CD14-positive monocyte (primary cell): ENCODE measurements at regions not wholly inside any gene's neighbourhood (a gene's known extent, or its start where the extent isn't known, plus 50 kb on each side); places are given as distances from the start of the nearest gene placed in this dataset.
A peak's percentile ranks its signal among the peaks of the same experiment; 100 is the strongest.

Experiments used
- DNase-seq, 3 donors: peaks; one replicate each; pipeline ENCODE4 v3.0.0-alpha.2; 2011 to 2022
- H2AFZ ChIP-seq: 2 replicates; pipeline ENCODE4 v1.6.0; 2012; ENCODE audit warnings: mild to moderate bottlenecking, low read depth, low read length, inconsistent platforms; ENCODE audit not compliant: insufficient read depth, poor library complexity, severe bottlenecking
- H3K27ac ChIP-seq, 2 donors: 1 replicate in 1 of 2; 2 replicates in 1 of 2; pipeline ENCODE4 v1.5.1; 2012 to 2013; ENCODE audit warnings: low read length in 2 of 2, control low read depth in 1 of 2, inconsistent platforms in 1 of 2, low read depth in 1 of 2, mild to moderate bottlenecking in 1 of 2
- H3K27me3 ChIP-seq, 2 donors: one replicate each; pipeline versions ENCODE4 v1.6.0 to v1.6.1; 2011 to 2013; ENCODE audit warnings: low read length in 2 of 2; ENCODE audit not compliant: control insufficient read depth in 2 of 2, insufficient read depth in 2 of 2
- H3K36me3 ChIP-seq, 2 donors: replicated peaks in 1 of 2; 1 replicate in 1 of 2; 2 replicates in 1 of 2; pipeline versions ENCODE4 v1.5.1 to v1.6.1; 2012 to 2013; ENCODE audit warnings: low read length in 2 of 2, control low read depth in 1 of 2, inconsistent platforms in 1 of 2, mild to moderate bottlenecking in 1 of 2; ENCODE audit not compliant: insufficient read depth in 2 of 2, control insufficient read depth in 1 of 2
- H3K4me1 ChIP-seq, 2 donors: 1 replicate in 1 of 2; 2 replicates in 1 of 2; pipeline versions ENCODE4 v1.5.1 to v1.6.1; 2012 to 2013; ENCODE audit warnings: low read length in 2 of 2, control low read depth in 1 of 2, inconsistent platforms in 1 of 2, mild to moderate bottlenecking in 1 of 2, moderate library complexity in 1 of 2; ENCODE audit not compliant: insufficient read depth in 2 of 2, control insufficient read depth in 1 of 2
- H3K4me2 ChIP-seq: replicated peaks from 2 replicates; pipeline ENCODE3; 2012; ENCODE audit warnings: low read length, moderate library complexity, mild to moderate bottlenecking; ENCODE audit not compliant: poor library complexity, severe bottlenecking; ENCODE audit errors: extremely low read depth
- H3K4me3 ChIP-seq, 3 experiments: fragments of 200-600 bp in 1 of 3; sonication (generic) in 1 of 3; replicated peaks in 1 of 3; 1 replicate in 2 of 3; 2 replicates in 1 of 3; pipeline ENCODE4 v1.5.1; 2011 to 2013; ENCODE audit warnings: low read length in 3 of 3, mild to moderate bottlenecking in 3 of 3, control low read depth in 2 of 3, low read depth in 2 of 3, inconsistent platforms in 1 of 3, moderate library complexity in 1 of 3
- H3K79me2 ChIP-seq: 2 replicates; pipeline ENCODE4 v1.6.0; 2012; ENCODE audit warnings: mild to moderate bottlenecking, control low read depth, inconsistent platforms, low read length, moderate library complexity; ENCODE audit not compliant: insufficient read depth
- H3K9ac ChIP-seq: 2 replicates; pipeline ENCODE4 v1.6.0; 2017; ENCODE audit warnings: low read length, mild to moderate bottlenecking; ENCODE audit not compliant: insufficient read depth, poor library complexity, severe bottlenecking
- H3K9me3 ChIP-seq, 2 donors: replicated peaks in 1 of 2; 1 replicate in 1 of 2; 2 replicates in 1 of 2; pipeline versions ENCODE4 v1.5.1 to v1.6.1; 2012 to 2013; ENCODE audit warnings: low read length in 2 of 2, control low read depth in 1 of 2; ENCODE audit not compliant: control insufficient read depth in 1 of 2, insufficient read depth in 1 of 2
- H4K20me1 ChIP-seq: 2 replicates; pipeline ENCODE4 v1.6.0; 2012; ENCODE audit warnings: mild to moderate bottlenecking, low read length, control low read depth, moderate library complexity; ENCODE audit not compliant: insufficient read depth
- H3K27ac Mint-ChIP-seq, 7 donors: one replicate each; pipeline ENCODE4 v1.8.0; 2020; ENCODE audit warnings: mild to moderate bottlenecking in 7 of 7, mixed read lengths in 7 of 7, moderate library complexity in 6 of 7, inconsistent platforms in 2 of 7
- H3K27me3 Mint-ChIP-seq, 3 donors: one replicate each; pipeline ENCODE4 v1.8.0; 2021 to 2022; ENCODE audit warnings: low read depth in 3 of 3, mild to moderate bottlenecking in 3 of 3, mixed read lengths in 3 of 3, moderate library complexity in 3 of 3, inconsistent platforms in 1 of 3
- H3K36me3 Mint-ChIP-seq, 2 donors: one replicate each; pipeline ENCODE4 v1.8.0; 2020; ENCODE audit warnings: mixed read lengths in 2 of 2, inconsistent platforms in 1 of 2, mild to moderate bottlenecking in 1 of 2
- H3K4me1 Mint-ChIP-seq: one replicate; pipeline ENCODE4 v1.8.0; 2020; ENCODE audit warnings: mild to moderate bottlenecking, mixed read lengths
- H3K4me3 Mint-ChIP-seq, 2 donors: one replicate each; pipeline ENCODE4 v1.8.0; 2020; ENCODE audit warnings: mild to moderate bottlenecking in 2 of 2, mixed read lengths in 2 of 2, moderate library complexity in 1 of 2
- H3K9me3 Mint-ChIP-seq, 7 donors: one replicate each; pipeline ENCODE4 v1.8.0; 2020 to 2022; ENCODE audit warnings: mixed read lengths in 7 of 7, mild to moderate bottlenecking in 6 of 7, moderate library complexity in 6 of 7, inconsistent platforms in 2 of 7
- WGBS: methylation state at CpG from one replicate; pipeline ENCODE4 v1.1.5; 2013; ENCODE audit warnings: missing lambda C conversion rate; ENCODE audit not compliant: insufficient coverage; 5-methylcytosine and 5-hydroxymethylcytosine counted together
- intact Hi-C, 2 donors: fragments of 100-400 bp; cut with micrococcal nuclease; formaldehyde crosslinking; loops; one replicate each; pipeline versions ENCODE4 v1.15.0 to v1.15.1; 2023
- TF ChIP-seq, protein P1 (sequence below): fragments of 200-600 bp; IDR thresholded peaks from one replicate; pipeline ENCODE4 v1.8.0; 2022; ENCODE audit warnings: antibody characterized with exemption, mild to moderate bottlenecking

DNA sequence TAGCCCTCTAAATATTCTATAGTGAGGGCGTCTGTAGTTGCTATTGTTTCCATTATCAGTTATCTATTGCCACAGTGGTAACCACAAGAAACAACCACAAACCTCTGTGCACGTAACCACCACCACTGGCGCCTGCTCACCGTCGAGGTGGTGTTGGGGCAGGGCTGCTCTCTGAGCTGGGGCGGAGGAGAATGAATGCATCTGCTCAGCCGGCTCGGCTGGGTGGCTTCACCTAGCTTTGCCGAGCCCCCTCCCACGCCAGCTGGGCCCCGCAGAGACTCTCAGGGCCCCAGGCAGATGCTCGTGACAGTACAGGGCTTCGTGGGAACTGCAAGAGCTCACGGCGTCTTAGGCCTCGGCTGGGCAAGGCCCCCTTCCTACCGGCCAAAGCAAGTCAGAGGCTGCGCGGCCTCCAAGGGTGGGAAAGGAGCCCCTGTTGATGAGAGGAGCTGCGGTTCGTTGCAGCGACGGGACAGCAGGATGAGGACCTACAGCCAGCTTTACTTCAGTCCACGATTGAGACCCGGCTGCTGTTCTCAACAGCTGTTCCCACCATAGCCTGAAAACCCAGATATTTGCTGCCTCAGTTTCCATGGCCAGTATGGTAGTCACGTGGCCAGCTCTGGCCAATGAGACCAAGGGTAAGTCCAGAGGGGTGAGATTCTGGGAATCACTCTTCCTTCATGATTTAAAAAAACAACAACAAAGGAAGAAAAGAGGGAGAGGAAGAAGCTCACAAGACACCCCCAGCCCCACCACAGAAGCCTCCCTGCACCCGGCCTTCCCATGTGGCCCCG, 120.2 kb upstream of the AFDN start:
- Histone ChIP-seq H3K27ac (no peak overlapping the region), H3K9me3 (no peaks in the 10 kb centered on the region), H4K20me1 (no peaks in the 10 kb centered on the region), H3K9ac (no peak overlapping the region), H3K27me3 (peaks cover 0 to 35% of the 10 kb centered on the region in 2 donors), H3K36me3 (no peaks in the 10 kb centered on the region), H2AFZ (peak overlapping the region; percentile 15), H3K4me3 (no peak overlapping the region), H3K79me2 (no peaks in the 10 kb centered on the region), H3K4me1 (no peaks in the 10 kb centered on the region), H3K4me2 (no peak overlapping the region)
- H3K27ac Mint-ChIP-seq: no peak overlapping the region
- no peaks in the 10 kb centered on the region for H3K36me3 Mint-ChIP-seq
- H3K9me3 Mint-ChIP-seq: peaks cover 0 to 2% (median 0%) of the 10 kb centered on the region in 7 donors
- peak overlapping the region in 1 of 2 donors; percentile 9 for H3K4me3 Mint-ChIP-seq
- H3K4me1 Mint-ChIP-seq: peaks cover 7% of the 10 kb centered on the region
- WGBS: 51% methylated on average over 19 of the region's 28 CpGs
- intact Hi-C loops: no loop called here
- H3K27me3 Mint-ChIP-seq: peaks cover 21 to 49% (median 46%) of the 10 kb centered on the region in 3 donors
- DNase-seq: no peak
- TF ChIP-seq, protein P1, sequence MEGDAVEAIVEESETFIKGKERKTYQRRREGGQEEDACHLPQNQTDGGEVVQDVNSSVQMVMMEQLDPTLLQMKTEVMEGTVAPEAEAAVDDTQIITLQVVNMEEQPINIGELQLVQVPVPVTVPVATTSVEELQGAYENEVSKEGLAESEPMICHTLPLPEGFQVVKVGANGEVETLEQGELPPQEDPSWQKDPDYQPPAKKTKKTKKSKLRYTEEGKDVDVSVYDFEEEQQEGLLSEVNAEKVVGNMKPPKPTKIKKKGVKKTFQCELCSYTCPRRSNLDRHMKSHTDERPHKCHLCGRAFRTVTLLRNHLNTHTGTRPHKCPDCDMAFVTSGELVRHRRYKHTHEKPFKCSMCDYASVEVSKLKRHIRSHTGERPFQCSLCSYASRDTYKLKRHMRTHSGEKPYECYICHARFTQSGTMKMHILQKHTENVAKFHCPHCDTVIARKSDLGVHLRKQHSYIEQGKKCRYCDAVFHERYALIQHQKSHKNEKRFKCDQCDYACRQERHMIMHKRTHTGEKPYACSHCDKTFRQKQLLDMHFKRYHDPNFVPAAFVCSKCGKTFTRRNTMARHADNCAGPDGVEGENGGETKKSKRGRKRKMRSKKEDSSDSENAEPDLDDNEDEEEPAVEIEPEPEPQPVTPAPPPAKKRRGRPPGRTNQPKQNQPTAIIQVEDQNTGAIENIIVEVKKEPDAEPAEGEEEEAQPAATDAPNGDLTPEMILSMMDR: no peak

DNA sequence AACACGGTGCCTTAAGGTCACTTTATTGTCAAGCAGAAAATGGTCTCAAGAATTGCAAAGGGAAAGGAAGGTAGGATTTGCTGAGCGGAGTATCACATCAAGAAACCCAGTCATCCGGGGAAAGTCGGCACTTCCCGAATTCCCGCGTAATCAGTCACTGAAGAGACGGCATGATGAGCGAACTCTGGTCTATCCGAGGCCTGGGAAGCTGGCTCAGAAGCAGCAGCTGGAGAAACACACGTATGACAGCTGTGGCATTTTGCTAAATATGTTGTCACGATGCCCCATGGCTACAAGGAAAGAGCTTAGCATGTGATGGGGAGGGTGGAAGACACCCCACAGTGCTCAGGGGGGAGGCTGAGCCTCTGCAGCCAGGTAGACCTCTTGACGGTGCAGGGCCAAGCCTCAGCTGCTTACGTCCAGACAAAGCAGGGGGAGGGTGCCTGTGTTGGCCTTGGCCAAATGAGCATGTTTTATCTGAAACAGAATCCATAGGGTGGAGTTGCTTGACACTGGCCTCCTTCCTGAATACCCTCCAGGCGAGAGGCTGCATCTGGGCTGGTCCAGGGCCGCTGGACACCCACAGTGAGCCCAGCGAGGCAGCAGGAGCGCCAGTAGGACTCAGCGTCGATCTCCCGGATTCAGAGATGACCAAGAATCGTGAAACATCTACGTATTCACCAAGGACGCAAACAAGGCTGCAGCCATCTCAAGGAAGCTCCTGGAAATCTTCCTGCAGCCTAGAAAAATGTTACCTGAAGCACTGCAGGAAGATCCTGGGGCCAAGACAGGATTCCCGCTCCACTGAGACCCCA, 118.8 kb upstream of the AFDN start:
- no peak overlapping the region for H3K4me2 ChIP-seq
- H3K9me3 ChIP-seq: no peaks in the 10 kb centered on the region
- no peaks in the 10 kb centered on the region for H3K4me1 ChIP-seq
- peaks cover 0 to 3% (median 0%) of the 10 kb centered on the region in 7 donors for H3K9me3 Mint-ChIP-seq
- H3K4me3 ChIP-seq: no peak overlapping the region
- H3K4me3 Mint-ChIP-seq: no peak overlapping the region
- H3K79me2 ChIP-seq: no peaks in the 10 kb centered on the region
- peak overlapping the region in 2 of 7 donors; percentile 35 to 56 for H3K27ac Mint-ChIP-seq
- no peaks in the 10 kb centered on the region for H4K20me1 ChIP-seq
- intact Hi-C loops: no loop called here
- 91% methylated on average over 25 of the region's 25 CpGs for WGBS
- H3K4me1 Mint-ChIP-seq: peaks cover 3% of the 10 kb centered on the region
- peaks cover 0 to 35% of the 10 kb centered on the region in 2 donors for H3K27me3 ChIP-seq
- H2AFZ ChIP-seq: no peak overlapping the region
- no peak for DNase-seq
- H3K27ac ChIP-seq: no peak overlapping the region
- TF ChIP-seq, protein P1: no peak
- H3K27me3 Mint-ChIP-seq: peaks cover 26 to 56% (median 49%) of the 10 kb centered on the region in 3 donors
- H3K9ac ChIP-seq: no peak overlapping the region
- H3K36me3 Mint-ChIP-seq: no peaks in the 10 kb centered on the region
- H3K36me3 ChIP-seq: no peaks in the 10 kb centered on the region
